GM21360 (cell line): ENCODE measurements at regions not wholly inside any gene's neighbourhood (a gene's known extent, or its start where the extent isn't known, plus 50 kb on each side); places are given as distances from the start of the nearest gene placed in this dataset.

Experiments used
- ATAC-seq: cut with Tn5 transposase; IDR thresholded peaks from one replicate; pipeline ENCODE4 v1.9.1; 2021; ENCODE audit warnings: mild to moderate bottlenecking, moderate library complexity; ENCODE audit not compliant: unreplicated experiment

DNA sequence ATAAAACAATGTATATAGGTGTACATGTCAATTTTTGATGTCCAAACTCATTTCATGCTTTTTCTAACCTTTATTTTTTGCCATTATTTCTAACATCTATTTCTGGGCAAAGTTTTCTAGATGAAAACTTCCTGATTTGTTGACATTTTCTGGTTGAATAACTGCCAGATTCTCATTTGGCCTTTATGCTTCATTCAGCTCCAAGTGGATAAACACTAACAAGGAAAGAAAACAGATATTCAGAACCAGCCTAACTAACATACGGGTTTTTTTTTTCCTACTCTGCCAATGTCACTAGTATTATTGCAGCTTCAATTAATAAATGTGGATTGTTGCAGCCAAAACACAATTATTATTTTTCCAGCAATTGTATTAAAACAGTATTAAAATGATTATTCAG, 50.9 kb upstream of the RAP1GDS1 start:
- no peak for ATAC-seq

DNA sequence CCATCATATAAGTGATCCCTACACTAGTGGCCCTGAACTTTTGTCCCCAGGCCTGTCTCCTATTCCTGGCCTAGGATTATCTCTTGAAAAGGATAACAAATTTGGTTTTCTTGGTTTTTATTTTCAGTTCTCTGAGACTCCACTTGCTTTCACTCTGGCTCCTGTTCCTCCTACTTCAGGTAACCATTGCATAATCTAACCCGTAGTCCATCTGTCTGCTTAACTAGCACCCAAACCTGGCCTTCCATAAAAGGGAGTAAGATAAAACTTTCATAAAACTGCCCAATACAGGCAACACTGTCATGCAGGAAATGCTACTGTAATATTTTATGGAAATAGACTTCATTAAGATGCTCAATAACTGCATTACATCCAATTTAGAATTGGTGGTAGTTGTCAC, 52.1 kb upstream of the RAP1GDS1 start:
- ATAC-seq, result no peak

DNA sequence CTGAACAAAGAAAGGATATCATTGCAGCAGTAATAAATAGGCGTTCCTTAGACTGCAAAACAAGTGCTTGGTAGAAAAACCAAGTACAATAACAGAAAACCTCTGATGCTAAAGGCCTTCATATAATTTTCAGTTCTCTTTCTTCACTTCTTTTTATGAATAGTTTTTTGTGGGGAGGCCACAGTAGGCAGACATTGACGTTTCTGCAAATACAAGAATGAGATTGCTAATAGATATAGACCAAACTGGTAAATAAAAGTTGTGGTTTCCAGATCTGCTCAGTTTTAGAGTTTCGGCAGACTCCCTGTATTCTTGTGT, 57.0 kb upstream of the RAP1GDS1 start:
- ATAC-seq, result peak; percentile 43

DNA sequence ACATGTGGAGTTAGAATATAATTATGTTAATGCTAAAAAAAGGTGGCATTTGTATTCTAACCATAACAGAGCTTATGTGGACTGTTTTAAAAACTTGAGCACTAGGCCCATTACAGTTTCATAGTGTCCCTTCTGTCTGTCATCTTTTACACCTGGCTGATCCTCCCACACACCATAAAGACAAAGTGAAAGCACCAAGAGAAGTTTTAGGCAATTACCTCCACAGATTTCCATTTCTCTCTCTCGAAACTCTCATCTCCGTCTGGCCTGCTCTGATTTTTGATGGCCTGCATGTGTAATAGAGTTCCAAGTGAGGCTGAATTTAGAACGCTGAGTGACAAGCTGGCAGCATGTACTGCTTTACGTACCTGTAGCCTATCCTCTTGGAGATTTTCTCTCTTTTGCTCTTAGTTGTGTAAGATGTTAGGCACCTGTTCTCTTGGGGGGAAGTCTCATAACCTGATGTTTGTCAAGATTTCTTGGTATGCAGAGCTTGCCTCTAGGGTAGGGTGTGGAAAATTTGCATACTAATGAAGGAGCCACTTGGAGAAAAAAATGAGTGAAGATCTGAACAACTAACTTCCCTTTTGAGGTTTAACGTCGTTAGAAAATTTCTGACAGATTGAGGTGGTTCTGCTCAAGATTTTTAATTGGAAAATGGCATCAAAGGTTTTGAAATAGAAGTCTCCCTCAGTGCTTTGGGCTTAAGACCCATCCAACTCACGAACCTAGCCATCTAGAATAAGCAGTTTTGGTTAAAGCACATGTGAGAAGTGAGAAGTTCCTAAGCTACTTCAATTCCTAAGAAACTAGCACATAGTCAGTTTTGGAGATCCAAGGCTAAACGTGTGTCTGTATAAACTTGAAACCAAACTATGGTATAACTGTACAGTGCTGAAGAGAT, 57.6 kb upstream of the RAP1GDS1 start:
- peak; percentile 87 for ATAC-seq

DNA sequence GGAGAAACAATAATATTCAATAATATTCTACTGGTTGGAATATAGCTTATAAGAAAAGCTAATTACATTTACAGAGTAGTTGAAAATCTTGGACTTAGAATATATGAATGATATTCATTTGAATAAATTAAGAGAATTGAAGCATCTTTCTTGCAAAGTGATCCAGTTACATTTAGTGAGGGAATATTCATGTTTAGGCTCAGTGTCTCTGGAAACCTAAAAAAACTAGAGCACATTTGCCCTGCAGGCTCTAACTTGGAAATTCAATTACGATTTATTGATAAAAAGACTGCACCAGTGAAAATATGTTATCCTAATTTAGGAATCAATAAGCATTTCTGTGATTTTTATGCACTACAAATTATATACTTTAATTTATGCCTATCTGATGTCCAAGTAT, 58.3 kb upstream of the RAP1GDS1 start:
- ATAC-seq, result no peak

DNA sequence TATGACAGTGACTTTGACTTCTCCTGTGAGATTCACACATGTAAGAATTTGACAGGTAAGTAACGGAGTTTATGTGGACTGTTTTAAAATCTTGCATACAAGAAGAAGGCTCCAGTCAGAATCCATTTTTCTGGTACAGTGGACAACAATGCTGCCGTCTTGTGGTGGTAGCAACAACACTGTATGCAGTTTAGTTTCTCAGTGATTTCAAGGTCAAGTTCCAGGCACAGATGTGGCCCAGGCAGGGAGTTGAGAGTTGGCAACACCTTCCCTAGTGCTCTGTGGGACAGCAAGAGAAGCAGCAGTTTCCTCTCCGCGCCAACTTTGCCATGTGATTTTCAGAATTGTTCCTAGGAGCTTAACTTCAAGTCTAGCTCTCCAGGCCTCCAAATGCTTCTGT, 56.0 kb upstream of the STPG2 start:
- ATAC-seq, result no peak

DNA sequence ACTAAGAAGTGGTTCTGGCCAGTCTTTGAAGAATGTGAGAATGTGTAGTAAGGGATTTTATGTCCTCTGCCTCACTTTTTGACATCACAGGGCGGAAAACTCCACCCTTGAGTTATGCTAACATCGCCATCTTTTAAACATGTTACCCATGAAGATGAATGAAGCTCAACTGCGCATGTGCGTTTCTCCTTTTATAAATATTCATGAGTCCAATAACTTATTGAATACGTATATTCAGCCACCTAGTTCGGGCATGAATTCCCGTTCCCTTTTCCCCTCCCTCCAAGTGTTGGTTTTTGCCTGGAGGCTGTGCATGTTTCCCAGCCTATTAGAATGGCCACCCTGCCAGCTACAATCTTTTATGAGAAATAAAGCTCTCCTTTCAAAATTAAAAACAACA, 51.7 kb upstream of the STPG2 start:
- ATAC-seq, result no peak

DNA sequence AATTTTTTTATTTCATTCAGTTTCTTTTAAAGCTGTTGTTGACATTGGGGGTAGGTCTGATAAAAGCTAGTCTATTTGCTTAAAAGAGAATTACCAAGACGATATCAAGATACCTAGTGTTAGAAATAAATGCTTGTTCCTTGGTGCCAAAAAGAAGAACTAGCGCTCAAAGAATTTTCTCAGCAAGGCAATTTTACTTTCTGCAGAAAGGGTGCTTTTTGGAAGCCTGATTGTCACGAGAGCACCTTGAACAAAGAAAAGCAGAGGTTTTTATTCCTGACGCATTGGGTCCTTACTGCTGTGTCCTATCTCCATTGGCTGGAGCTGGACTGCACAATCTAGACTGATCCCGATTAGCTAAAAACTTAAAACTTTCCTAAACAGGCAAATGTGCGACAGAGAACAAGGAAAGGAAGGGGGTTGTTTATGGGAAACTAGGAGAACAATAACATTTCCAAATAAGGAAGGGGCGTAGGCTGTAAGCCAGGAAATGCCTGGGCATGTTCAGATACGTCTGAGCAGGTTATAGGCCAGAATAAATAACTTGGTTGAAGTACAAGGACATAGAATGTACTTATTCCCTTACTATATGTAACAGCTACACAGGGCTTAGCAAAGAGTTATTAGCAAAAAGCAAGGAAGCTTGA, 50.3 kb upstream of the STPG2 start:
- no peak for ATAC-seq
